GM12864 (cell line): ENCODE measurements at regions not wholly inside any gene's neighbourhood (a gene's known extent, or its start where the extent isn't known, plus 50 kb on each side); places are given as distances from the start of the nearest gene placed in this dataset.
"Not testable (repeated sequence)": the region's sequence is repeated elsewhere in the genome, so short reads cannot be mapped to it uniquely, and the experiment has no call there.

Source experiments
- DNase-seq: peaks from one replicate; pipeline ENCODE4 v3.0.0-alpha.2; 2011; ENCODE audit warnings: low read depth
- H3K4me3 ChIP-seq: 2 replicates; pipeline ENCODE4 v1.5.1; 2011; ENCODE audit warnings: mild to moderate bottlenecking, low read depth, low read length, control low read depth
- TF ChIP-seq, protein P1 (sequence below): IDR thresholded peaks from 2 replicates; pipeline ENCODE4 v1.5.1; 2011; ENCODE audit warnings: low read depth, mild to moderate bottlenecking, moderate library complexity, low read length, control low read depth, inconsistent platforms; ENCODE audit errors: missing control alignments

- DNase-seq, result no peak
- TF ChIP-seq, protein P1, sequence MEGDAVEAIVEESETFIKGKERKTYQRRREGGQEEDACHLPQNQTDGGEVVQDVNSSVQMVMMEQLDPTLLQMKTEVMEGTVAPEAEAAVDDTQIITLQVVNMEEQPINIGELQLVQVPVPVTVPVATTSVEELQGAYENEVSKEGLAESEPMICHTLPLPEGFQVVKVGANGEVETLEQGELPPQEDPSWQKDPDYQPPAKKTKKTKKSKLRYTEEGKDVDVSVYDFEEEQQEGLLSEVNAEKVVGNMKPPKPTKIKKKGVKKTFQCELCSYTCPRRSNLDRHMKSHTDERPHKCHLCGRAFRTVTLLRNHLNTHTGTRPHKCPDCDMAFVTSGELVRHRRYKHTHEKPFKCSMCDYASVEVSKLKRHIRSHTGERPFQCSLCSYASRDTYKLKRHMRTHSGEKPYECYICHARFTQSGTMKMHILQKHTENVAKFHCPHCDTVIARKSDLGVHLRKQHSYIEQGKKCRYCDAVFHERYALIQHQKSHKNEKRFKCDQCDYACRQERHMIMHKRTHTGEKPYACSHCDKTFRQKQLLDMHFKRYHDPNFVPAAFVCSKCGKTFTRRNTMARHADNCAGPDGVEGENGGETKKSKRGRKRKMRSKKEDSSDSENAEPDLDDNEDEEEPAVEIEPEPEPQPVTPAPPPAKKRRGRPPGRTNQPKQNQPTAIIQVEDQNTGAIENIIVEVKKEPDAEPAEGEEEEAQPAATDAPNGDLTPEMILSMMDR, result no peak
- no peak overlapping the region for H3K4me3 ChIP-seq
These were observed 292.7 kb upstream of the ADARB2 start for GRCh38 chr10:2030046-2030445.

GRCh38 chr10:2026936-2027335, 289.6 kb upstream of the ADARB2 start:
- no peak for DNase-seq
- H3K4me3 ChIP-seq, result no peak overlapping the region
- TF ChIP-seq, protein P1, result no peak

GRCh38 chr10:2024750-2025149, 287.4 kb upstream of the ADARB2 start:
- not testable (repeated sequence) for H3K4me3 ChIP-seq, DNase-seq

- H3K4me3 ChIP-seq, result no peak overlapping the region
- DNase-seq, result no peak
- TF ChIP-seq, protein P1, result no peak
These were observed 286.4 kb upstream of the ADARB2 start for GRCh38 chr10:2023687-2024086.

- H3K4me3 ChIP-seq, result no peak overlapping the region
- TF ChIP-seq, protein P1, result no peak
- DNase-seq, result no peak
These were observed 285.1 kb upstream of the ADARB2 start for GRCh38 chr10:2022401-2022800.

DNA sequence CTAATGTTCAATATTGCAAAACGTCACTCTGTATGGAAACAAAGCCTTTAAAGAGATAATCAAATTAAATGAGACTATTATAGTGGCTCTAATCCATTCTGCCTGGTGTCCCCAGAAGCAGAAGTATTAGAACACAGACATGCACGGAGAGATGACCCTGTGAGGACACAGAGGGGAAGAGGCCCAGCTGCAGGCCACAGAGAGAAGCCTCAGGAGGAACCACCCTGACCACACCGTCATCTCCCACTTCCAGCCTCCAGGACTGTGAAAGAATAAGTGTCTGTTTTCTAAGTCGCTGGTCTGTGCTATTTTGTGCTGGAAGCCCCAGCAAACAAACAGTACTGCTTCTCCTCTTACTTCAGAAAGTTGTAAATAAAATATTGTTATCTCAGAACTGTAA, 283.5 kb upstream of the ADARB2 start:
- DNase-seq, result no peak
- no peak overlapping the region for H3K4me3 ChIP-seq
- TF ChIP-seq, protein P1, result no peak

- no peak for DNase-seq
- TF ChIP-seq, protein P1, result no peak
- no peak overlapping the region for H3K4me3 ChIP-seq
These were observed 282.5 kb upstream of the ADARB2 start for GRCh38 chr10:2019803-2020202.

DNA sequence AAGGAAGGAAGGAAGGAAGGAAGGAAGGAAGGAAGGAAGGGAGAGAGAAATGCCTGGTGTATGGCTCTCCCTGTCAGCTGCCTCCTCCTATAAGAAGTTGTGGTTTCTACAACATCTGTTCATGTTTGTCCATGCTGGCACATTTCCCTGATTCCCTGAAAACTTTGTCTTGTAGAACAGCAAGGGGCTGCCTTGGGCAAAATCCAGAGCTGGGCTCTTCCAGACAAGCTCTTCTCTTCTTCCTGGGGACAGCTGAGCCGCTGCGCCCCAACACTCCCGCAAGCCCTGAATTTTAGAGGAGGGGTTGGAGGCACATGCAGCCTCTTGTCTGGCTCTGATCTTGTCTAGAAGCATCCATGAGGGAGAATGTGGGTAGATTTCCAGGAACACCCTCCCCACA, 282.0 kb upstream of the ADARB2 start:
- no peak for DNase-seq
- no peak overlapping the region for H3K4me3 ChIP-seq

More for the DNA sequence above, 282.0 kb upstream of the ADARB2 start:
- TF ChIP-seq, protein P1, result no peak
